ENCODE measurements at regions not wholly inside any gene's neighbourhood (a gene's known extent, or its start where the extent isn't known, plus 50 kb on each side); places are given as distances from the start of the nearest gene placed in this dataset.

GRCh38 chr13:99629641-99630040 is 128.4 kb downstream of the TM9SF2 start:
- TF ChIP-seq CTCF (conservative IDR thresholded peaks at IDR 0.05) = no peak
- Mint-ChIP-seq H3K4me1 (ENCODE audit: unreplicated experiment) (peaks cover 37% of the 10 kb centered on the region), H3K27me3 (peaks cover 4% of the 10 kb centered on the region), H3K9me3 (no peaks in the 10 kb centered on the region), H3K4me3 (no peak overlapping the region), H3K36me3 (no peaks in the 10 kb centered on the region), H3K27ac (no peak overlapping the region)
- no peak for DNase-seq (ENCODE audit: extremely low spot score, unreplicated experiment)

- peaks cover 7% of the 10 kb centered on the region for H3K27me3 Mint-ChIP-seq
- no peaks in the 10 kb centered on the region for H3K36me3 Mint-ChIP-seq
- no peak overlapping the region for H3K27ac Mint-ChIP-seq
- no peak for DNase-seq (ENCODE audit: extremely low spot score, unreplicated experiment)
- no peak overlapping the region for H3K4me3 Mint-ChIP-seq
- peaks cover 37% of the 10 kb centered on the region for H3K4me1 Mint-ChIP-seq (ENCODE audit: unreplicated experiment)
- no peak for TF ChIP-seq CTCF (conservative IDR thresholded peaks at IDR 0.05)
- no peaks in the 10 kb centered on the region for H3K9me3 Mint-ChIP-seq
Measured at GRCh38 chr13:99628442-99628841, 127.2 kb downstream of the TM9SF2 start.

GRCh38 chr13:99626461-99627082 is 125.3 kb downstream of the TM9SF2 start:
- peaks cover 37% of the 10 kb centered on the region for H3K4me1 Mint-ChIP-seq (ENCODE audit: unreplicated experiment)
- no peaks in the 10 kb centered on the region for H3K9me3 Mint-ChIP-seq
- no peak overlapping the region for H3K4me3 Mint-ChIP-seq
- TF ChIP-seq CTCF (conservative IDR thresholded peaks at IDR 0.05) = no peak
- H3K27me3 Mint-ChIP-seq = peaks cover 7% of the 10 kb centered on the region
- DNase-seq (ENCODE audit: extremely low spot score, unreplicated experiment) = no peak
- no peaks in the 10 kb centered on the region for H3K36me3 Mint-ChIP-seq
- no peak overlapping the region for H3K27ac Mint-ChIP-seq

GRCh38 chr13:99624936-99625540 is 123.8 kb downstream of the TM9SF2 start:
- peaks cover 7% of the 10 kb centered on the region for H3K27me3 Mint-ChIP-seq
- H3K9me3 Mint-ChIP-seq = no peaks in the 10 kb centered on the region
- H3K27ac Mint-ChIP-seq = no peak overlapping the region
- TF ChIP-seq CTCF (conservative IDR thresholded peaks at IDR 0.05) = no peak
- H3K4me1 Mint-ChIP-seq (ENCODE audit: unreplicated experiment) = peaks cover 29% of the 10 kb centered on the region
- DNase-seq (ENCODE audit: extremely low spot score, unreplicated experiment) = no peak
- no peaks in the 10 kb centered on the region for H3K36me3 Mint-ChIP-seq
- H3K4me3 Mint-ChIP-seq = no peak overlapping the region

GRCh38 chr13:99620806-99621205 is 119.5 kb downstream of the TM9SF2 start:
- H3K9me3 Mint-ChIP-seq = no peaks in the 10 kb centered on the region
- H3K27ac Mint-ChIP-seq = no peak overlapping the region
- no peaks in the 10 kb centered on the region for H3K36me3 Mint-ChIP-seq
- no peak for TF ChIP-seq CTCF (conservative IDR thresholded peaks at IDR 0.05)
- H3K4me3 Mint-ChIP-seq = no peak overlapping the region
- peaks cover 18% of the 10 kb centered on the region for H3K4me1 Mint-ChIP-seq (ENCODE audit: unreplicated experiment)
- H3K27me3 Mint-ChIP-seq = peaks cover 7% of the 10 kb centered on the region
- DNase-seq (ENCODE audit: extremely low spot score, unreplicated experiment) = no peak
